HG02938 (cell line): ENCODE measurements at regions not wholly inside any gene's neighbourhood (a gene's known extent, or its start where the extent isn't known, plus 50 kb on each side); places are given as distances from the start of the nearest gene placed in this dataset.
A peak's percentile ranks its signal among the peaks of the same experiment; 100 is the strongest.
"Not testable (repeated sequence)": the region's sequence is repeated elsewhere in the genome, so short reads cannot be mapped to it uniquely, and the experiment has no call there.

Experiments used
- ATAC-seq: cut with Tn5 transposase; IDR thresholded peaks from one replicate; pipeline ENCODE4 v1.9.1; 2021; ENCODE audit warnings: mild to moderate bottlenecking, moderate library complexity; ENCODE audit not compliant: unreplicated experiment

GRCh38 chr5:110812639-110813038 lies 73.8 kb downstream of the SLC25A46 start:
- no peak for ATAC-seq

DNA sequence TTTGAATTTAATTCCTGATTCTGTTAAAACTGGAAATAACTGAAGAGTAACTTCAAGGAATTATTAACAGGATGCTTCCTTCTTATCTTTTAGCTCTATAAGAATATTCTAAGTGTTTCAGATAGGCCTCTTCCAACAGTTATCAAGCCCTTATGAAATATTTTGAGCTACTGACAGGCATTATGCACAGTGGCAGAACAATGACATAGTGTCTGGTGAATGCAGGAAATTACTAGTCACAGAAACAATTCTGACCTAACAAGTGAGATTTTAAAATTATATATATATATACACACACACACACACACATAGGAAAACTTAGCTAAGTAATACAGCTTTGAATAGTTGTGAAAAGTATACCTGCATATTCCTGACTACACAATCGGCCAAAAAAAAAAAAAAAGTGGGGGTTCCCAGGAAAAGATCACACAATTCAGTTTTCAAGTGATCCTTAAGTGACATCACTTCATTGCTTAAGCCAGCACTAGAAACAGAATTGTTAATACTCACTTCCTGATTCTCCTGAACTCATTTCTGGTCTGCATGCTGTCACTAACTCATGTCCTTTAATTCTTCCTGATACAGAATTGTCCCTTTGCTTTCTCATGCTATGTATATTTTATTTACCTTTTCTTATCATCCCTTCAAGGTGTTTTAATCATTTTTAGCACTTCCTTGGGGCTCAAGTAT lies 77.3 kb downstream of the SLC25A46 start:
- ATAC-seq, result no peak

DNA sequence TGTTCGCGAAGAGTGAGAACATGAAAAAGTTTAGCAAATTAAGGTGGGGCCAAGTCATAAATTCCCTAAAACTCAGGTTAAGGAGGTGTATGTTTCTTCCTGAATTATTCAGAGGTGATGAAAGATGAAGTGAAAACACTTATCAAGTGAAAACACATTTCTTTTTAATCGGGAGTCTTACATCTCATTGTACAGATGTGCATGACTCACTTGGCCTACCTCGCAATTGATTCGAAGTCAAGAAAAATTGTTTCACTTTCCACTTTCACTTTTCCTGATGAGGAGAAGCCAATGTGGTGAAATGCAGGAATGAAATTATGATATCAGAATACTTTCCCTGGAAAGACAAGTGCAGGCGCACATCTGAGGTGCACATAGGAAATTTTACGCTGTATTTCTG lies 78.7 kb downstream of the SLC25A46 start:
- no peak for ATAC-seq

GRCh38 chr5:110823571-110823970 lies 84.8 kb downstream of the SLC25A46 start:
- ATAC-seq, result no peak

DNA sequence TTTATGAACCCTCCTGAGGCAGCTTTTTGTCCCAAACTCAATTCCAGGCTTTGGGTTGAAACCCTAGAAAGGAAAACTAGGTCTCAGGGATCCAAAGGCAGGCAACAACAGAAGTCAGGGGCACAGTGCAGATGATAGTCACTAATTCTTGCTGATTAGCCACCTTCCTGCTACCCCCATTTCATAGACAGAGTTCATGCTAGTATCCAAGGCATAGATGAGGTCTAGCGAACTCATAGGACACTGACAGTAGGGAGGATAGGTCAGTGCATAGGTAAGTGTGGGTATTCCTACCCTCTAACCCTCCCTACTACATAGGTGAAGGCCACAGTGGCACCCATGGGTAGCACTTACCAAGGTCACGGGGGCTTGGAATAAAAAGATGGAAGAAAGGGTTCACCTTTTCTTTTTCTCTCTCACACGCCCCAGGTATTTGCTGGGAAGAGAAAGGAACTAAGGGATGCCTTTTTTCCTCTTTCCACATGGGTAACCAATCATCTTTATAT lies 86.2 kb downstream of the SLC25A46 start:
- no peak for ATAC-seq

GRCh38 chr5:110832683-110833082 lies 93.9 kb downstream of the SLC25A46 start:
- no peak for ATAC-seq

- ATAC-seq, result not testable (repeated sequence)
Observed at GRCh38 chr5:110834933-110835332, 96.1 kb downstream of the SLC25A46 start.

- ATAC-seq, result no peak
Observed at GRCh38 chr5:110836851-110837250, 98.0 kb downstream of the SLC25A46 start.

GRCh38 chr5:110838357-110838756 lies 99.5 kb downstream of the SLC25A46 start:
- ATAC-seq, result not testable (repeated sequence)

DNA sequence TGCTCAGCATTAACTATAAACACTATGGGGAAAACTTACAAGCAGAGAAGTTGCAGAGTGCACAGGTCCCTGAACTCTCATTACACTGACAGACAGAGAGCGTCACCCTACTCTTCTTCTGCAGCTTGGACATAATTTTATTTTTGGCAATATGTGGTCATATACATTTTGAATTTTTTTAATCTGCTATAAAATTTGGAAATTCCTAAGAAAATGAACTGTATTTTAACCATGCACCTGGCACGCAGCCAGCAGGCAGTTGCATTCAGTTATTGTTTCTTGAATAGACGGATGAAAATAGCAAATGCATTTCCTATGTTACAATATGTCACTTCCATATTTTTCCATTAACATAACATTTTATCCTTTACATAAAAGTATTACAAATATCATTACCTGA lies 100.2 kb downstream of the SLC25A46 start:
- no peak for ATAC-seq

DNA sequence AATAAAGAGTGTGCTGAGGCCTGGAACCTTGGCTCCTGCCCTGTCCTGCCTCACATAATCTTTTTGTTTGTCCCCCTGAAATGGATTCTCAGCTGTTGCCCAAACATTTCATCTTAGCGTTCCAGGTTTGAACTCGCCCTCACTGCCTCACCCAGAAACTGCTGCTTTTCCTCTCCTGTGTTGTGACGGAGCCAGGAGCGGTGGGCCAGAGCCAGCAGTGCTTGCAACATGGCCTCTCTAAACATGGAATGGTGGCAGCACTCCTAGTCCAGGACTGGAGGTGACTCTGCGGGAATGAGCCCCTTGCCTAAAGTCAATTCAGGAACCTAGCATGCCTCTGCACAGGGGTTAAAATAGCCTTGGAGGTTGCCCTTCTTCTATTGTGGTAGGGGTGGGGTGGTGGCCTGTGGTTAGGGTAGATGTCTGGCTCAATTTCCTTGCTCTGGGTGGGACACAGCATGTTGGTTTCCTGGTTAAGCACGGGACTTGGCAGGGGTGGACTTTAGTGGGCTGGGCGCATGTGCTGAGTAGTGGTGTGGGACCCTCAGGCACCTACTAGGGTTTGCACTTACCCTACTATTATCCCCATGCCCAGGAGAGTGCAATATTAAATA lies 101.6 kb downstream of the SLC25A46 start:
- no peak for ATAC-seq

DNA sequence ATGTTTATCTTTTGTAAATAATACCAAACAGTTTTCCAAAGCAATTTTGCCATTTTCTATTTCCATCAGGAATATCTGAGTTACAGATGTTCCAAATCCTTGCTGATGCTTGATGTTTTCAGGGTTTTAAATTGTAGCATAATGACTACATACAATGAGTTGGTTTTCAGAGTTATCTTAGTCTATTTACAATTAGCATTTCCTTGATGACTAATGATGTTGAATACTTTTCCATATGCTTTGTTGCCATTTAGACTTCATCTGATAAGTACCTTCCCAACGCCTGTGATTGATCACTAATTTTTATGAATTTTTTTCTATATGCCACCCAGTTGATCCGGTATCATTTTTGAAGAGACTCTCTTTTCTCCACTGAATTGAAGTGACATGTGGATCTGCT lies 102.3 kb downstream of the SLC25A46 start:
- ATAC-seq, result no peak

DNA sequence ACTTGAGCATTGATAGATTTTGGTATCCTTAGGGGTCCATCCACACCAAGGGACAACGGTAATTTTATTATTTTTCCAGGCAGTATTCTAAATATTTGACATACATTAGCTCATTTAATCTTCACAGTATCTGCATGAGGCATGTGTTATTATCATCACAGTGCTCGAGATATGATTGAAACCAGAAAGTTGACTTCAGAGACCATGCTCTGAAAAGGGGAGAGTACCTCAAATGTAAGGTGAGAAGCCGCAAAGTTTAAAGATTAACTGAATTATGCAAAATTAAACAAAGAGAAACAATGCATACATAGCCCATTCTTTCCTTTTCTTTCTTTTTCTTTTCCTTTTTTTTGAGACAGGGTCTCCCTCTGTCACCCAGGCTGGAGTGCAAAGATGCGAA lies 104.1 kb downstream of the SLC25A46 start:
- no peak for ATAC-seq

- no peak for ATAC-seq
Observed at GRCh38 chr5:110844251-110844650, 105.4 kb downstream of the SLC25A46 start.

DNA sequence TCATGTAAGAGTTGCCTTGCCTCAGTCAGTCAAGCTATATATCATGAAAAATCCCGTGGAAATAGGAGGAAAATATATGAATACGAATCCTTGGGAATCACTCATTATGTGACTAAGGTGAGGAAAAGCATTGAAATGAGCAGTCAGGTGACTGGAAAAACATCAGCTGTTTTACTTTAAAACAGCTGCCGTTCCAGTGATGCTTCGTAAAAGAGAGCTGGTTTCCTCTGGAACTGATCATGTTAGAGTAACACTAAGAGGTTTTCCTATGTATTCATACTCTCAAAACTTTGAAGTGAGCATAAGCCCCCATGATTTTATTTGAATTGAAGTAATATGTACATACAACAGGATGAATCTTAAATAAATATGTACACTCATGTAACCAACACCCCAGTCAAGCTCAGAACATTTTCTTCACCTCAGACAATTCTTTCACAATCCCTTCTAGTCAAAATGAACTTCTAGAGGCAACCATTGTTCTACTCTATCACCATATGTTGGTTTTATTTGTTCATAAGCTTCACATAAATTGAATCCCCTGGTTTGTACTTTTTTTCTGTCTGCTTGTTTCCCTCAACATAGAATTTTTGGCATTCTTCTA lies 107.7 kb downstream of the SLC25A46 start:
- ATAC-seq, result no peak

DNA sequence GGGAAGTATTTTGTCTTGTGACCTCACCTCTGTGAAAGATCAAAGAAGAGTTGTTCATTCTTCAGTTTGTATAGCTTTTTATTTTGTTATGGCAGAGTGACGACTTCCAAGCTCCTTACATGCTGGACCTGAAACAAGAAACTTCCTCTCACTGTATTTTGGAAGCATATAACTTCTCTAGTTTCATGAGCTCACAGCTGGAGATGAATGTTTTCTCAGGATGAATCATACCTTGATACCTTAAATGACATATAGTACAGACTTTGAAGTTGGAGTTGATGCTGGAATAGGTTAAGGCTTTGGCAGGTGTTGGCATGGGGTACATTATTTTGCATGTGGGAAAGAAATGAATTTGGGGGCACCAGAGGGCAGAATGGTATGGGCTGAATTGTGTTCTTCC lies 112.5 kb downstream of the SLC25A46 start:
- ATAC-seq, result no peak

GRCh38 chr5:110852053-110852452 lies 113.2 kb downstream of the SLC25A46 start:
- ATAC-seq, result peak; percentile 98

- ATAC-seq, result no peak
Observed at GRCh38 chr5:110852541-110852940, 113.7 kb downstream of the SLC25A46 start.

DNA sequence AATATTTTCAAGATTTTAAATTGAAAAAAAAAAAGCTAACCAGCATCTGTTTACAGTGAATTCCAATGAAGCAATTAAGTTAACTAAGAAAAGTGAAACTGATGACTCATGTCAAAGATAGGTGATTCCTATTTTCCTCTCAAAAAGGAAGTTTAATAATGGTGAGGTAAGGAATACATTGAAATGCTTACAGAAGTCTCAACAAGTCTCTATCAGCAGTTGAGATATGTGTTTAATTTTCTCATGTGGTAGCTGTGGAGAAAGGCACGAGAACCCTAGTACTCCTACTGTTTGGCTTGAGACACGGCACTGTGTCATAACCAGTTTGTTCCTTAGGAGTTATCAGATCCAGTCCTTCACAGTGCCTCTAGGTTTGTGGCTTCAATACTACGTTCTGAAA lies 114.5 kb downstream of the SLC25A46 start:
- ATAC-seq, result no peak

DNA sequence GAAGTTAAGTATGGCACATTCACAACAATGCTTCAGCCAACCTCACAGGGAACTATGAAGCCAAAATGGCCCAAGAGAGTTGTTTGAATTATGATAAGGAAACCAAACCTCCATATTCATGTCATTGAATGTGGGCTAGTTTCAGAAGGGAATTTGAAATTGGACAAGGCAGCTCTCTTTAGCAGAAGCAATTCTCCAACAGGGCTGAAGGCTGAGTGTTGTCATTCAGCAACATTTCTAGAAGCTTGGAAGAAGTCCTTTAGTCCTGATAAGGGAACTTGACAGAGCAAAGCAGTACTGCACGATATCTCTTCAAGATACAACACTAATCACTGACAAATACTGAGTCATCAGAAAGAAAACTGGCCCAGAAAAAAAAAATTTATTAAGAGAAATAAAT lies 115.4 kb downstream of the SLC25A46 start:
- no peak for ATAC-seq

GRCh38 chr5:110855961-110856360 lies 117.2 kb downstream of the SLC25A46 start:
- no peak for ATAC-seq

GRCh38 chr5:110865400-110866094 lies 126.7 kb downstream of the SLC25A46 start:
- ATAC-seq, result peak; percentile 73
